Choroid plexus epithelial cell (primary cell): ENCODE measurements at regions not wholly inside any gene's neighbourhood (a gene's known extent, or its start where the extent isn't known, plus 50 kb on each side); places are given as distances from the start of the nearest gene placed in this dataset.
"Not testable (repeated sequence)": the region's sequence is repeated elsewhere in the genome, so short reads cannot be mapped to it uniquely, and the experiment has no call there.

Experiments used
- DNase-seq: peaks from one replicate; pipeline ENCODE4 v3.0.0-alpha.2; 2010; ENCODE audit warnings: low read depth
- H3K4me3 ChIP-seq: 2 replicates; pipeline ENCODE4 v1.5.1; 2011; ENCODE audit warnings: low read depth, mild to moderate bottlenecking, control low read depth, low read length, moderate library complexity
- CTCF ChIP-seq: conservative IDR thresholded peaks from 2 replicates; pipeline ENCODE4 v1.5.1; 2011; ENCODE audit warnings: low read depth, mild to moderate bottlenecking, control low read depth, inconsistent platforms, low read length, moderate library complexity

GRCh38 chr5:127176769-127177168 lies 103.5 kb upstream of the C5orf63 start:
- DNase-seq, result peak; percentile 2
- no peak overlapping the region for H3K4me3 ChIP-seq
- no peak for TF ChIP-seq CTCF

GRCh38 chr5:127182631-127183030 lies 108.0 kb upstream of the MEGF10 start:
- not testable (repeated sequence) for DNase-seq, H3K4me3 ChIP-seq

- DNase-seq, result no peak
- no peak overlapping the region for H3K4me3 ChIP-seq
- TF ChIP-seq CTCF, result no peak
Observed at GRCh38 chr5:127183332-127183731, 107.3 kb upstream of the MEGF10 start.

GRCh38 chr5:127184851-127185250 lies 105.7 kb upstream of the MEGF10 start:
- no peak overlapping the region for H3K4me3 ChIP-seq
- TF ChIP-seq CTCF, result no peak
- DNase-seq, result no peak

- TF ChIP-seq CTCF, result no peak
- DNase-seq, result no peak
- H3K4me3 ChIP-seq, result no peak overlapping the region
Observed at GRCh38 chr5:127186657-127187056, 103.9 kb upstream of the MEGF10 start.

- no peak for TF ChIP-seq CTCF
- H3K4me3 ChIP-seq, result no peak overlapping the region
- no peak for DNase-seq
Observed at GRCh38 chr5:127187706-127188105, 102.9 kb upstream of the MEGF10 start.

- no peak overlapping the region for H3K4me3 ChIP-seq
- no peak for TF ChIP-seq CTCF
- DNase-seq, result no peak
Observed at GRCh38 chr5:127192150-127192549, 98.4 kb upstream of the MEGF10 start.

GRCh38 chr5:127192836-127193338 lies 97.7 kb upstream of the MEGF10 start:
- peak; percentile 55 for DNase-seq
- H3K4me3 ChIP-seq, result no peak overlapping the region
- TF ChIP-seq CTCF, result no peak
